Stomach (tissue), 4 donors: ENCODE measurements at regions not wholly inside any gene's neighbourhood (a gene's known extent, or its start where the extent isn't known, plus 50 kb on each side); places are given as distances from the start of the nearest gene placed in this dataset.

Experiments used
- CTCF ChIP-seq, 7 experiments: fragments of 450-650 bp in 4 of 7; fragments of 200-600 bp in 3 of 7; sonication (generic) in 3 of 7; IDR thresholded peaks; one replicate each; pipeline ENCODE4 v1.5.1; 2016 to 2019; ENCODE audit warnings: antibody characterized with exemption in 7 of 7, control low read depth in 2 of 7, mild to moderate bottlenecking in 1 of 7
- POLR2AphosphoS5 ChIP-seq, 3 donors: sonication (generic); formaldehyde crosslinking; IDR thresholded peaks; one replicate each; pipeline ENCODE4 v1.6.1; 2016; ENCODE audit warnings: antibody characterized with exemption in 3 of 3

GRCh38 chr5:42036379-42036778, 111.3 kb downstream of the FBXO4 start:
- TF ChIP-seq POLR2AphosphoS5 (IDR thresholded peaks at IDR 0.05) (no peak), CTCF (IDR thresholded peaks at IDR 0.05) (no peak)
